ENCODE measurements at regions not wholly inside any gene's neighbourhood (a gene's known extent, or its start where the extent isn't known, plus 50 kb on each side); places are given as distances from the start of the nearest gene placed in this dataset.

GRCh38 chr12:97760601-97761000 is 298.0 kb downstream of the RMST start:
- Histone ChIP-seq H3K9me2 (replicated peaks; ENCODE audit: insufficient read depth, low read length) (no peaks in the 10 kb centered on the region), H3K4me2 (ENCODE audit: low read depth, low read length, poor library complexity, severe bottlenecking) (no peak overlapping the region), H2AFZ (ENCODE audit: low read depth, low read length, severe bottlenecking) (no peak overlapping the region), H3K27ac (ENCODE audit: low read depth, low read length) (no peak overlapping the region), H4K20me1 (ENCODE audit: low read depth, low read length) (no peaks in the 10 kb centered on the region), H3K9me3 (ENCODE audit: insufficient read depth, low read length) (no peaks in the 10 kb centered on the region), H3K9ac (ENCODE audit: low read length) (no peak overlapping the region), H3K27me3 (ENCODE audit: low read length) (no peaks in the 10 kb centered on the region), H3K4me3 (ENCODE audit: insufficient read depth, low read length, poor library complexity, severe bottlenecking) (no peak overlapping the region), H3K79me2 (ENCODE audit: insufficient read depth, low read length) (no peaks in the 10 kb centered on the region), H3K36me3 (ENCODE audit: low read length) (no peaks in the 10 kb centered on the region), H3F3A (ENCODE audit: insufficient read depth) (no peaks in the 10 kb centered on the region)
- TF ChIP-seq CTCF (IDR thresholded peaks at IDR 0.05; ENCODE audit: insufficient read depth, low read length, poor library complexity, severe bottlenecking) = no peak
- TF ChIP-seq EZH2phosphoT487 (conservative IDR thresholded peaks at IDR 0.05; ENCODE audit: low read length) = no peak

- Histone ChIP-seq H3K36me3 (ENCODE audit: low read length) (no peaks in the 10 kb centered on the region), H3K4me3 (ENCODE audit: insufficient read depth, low read length, poor library complexity, severe bottlenecking) (no peak overlapping the region), H3K27me3 (ENCODE audit: low read length) (no peaks in the 10 kb centered on the region), H2AFZ (ENCODE audit: low read depth, low read length, severe bottlenecking) (no peak overlapping the region), H3K27ac (ENCODE audit: low read depth, low read length) (no peak overlapping the region), H3K9me2 (replicated peaks; ENCODE audit: insufficient read depth, low read length) (no peaks in the 10 kb centered on the region), H3K4me2 (ENCODE audit: low read depth, low read length, poor library complexity, severe bottlenecking) (no peak overlapping the region), H3K9ac (ENCODE audit: low read length) (no peak overlapping the region), H3F3A (ENCODE audit: insufficient read depth) (no peaks in the 10 kb centered on the region), H3K9me3 (ENCODE audit: insufficient read depth, low read length) (no peaks in the 10 kb centered on the region), H4K20me1 (ENCODE audit: low read depth, low read length) (no peaks in the 10 kb centered on the region), H3K79me2 (ENCODE audit: insufficient read depth, low read length) (no peaks in the 10 kb centered on the region)
- no peak for TF ChIP-seq EZH2phosphoT487 (conservative IDR thresholded peaks at IDR 0.05; ENCODE audit: low read length)
These were observed 300.5 kb downstream of the RMST start for GRCh38 chr12:97763113-97763512.

GRCh38 chr12:97764700-97765099 is 302.1 kb downstream of the RMST start:
- Histone ChIP-seq H2AFZ (ENCODE audit: low read depth, low read length, severe bottlenecking) (no peak overlapping the region), H3K9me3 (ENCODE audit: insufficient read depth, low read length) (no peaks in the 10 kb centered on the region), H3K9ac (ENCODE audit: low read length) (no peak overlapping the region), H3K27ac (ENCODE audit: low read depth, low read length) (no peak overlapping the region), H3K36me3 (ENCODE audit: low read length) (no peaks in the 10 kb centered on the region), H3K4me3 (ENCODE audit: insufficient read depth, low read length, poor library complexity, severe bottlenecking) (no peak overlapping the region), H3K27me3 (ENCODE audit: low read length) (no peaks in the 10 kb centered on the region), H3K4me2 (ENCODE audit: low read depth, low read length, poor library complexity, severe bottlenecking) (no peak overlapping the region), H3K79me2 (ENCODE audit: insufficient read depth, low read length) (no peaks in the 10 kb centered on the region), H4K20me1 (ENCODE audit: low read depth, low read length) (no peaks in the 10 kb centered on the region), H3F3A (ENCODE audit: insufficient read depth) (no peaks in the 10 kb centered on the region), H3K9me2 (replicated peaks; ENCODE audit: insufficient read depth, low read length) (no peaks in the 10 kb centered on the region)
- TF ChIP-seq EZH2phosphoT487 (conservative IDR thresholded peaks at IDR 0.05; ENCODE audit: low read length) (no peak), CTCF (IDR thresholded peaks at IDR 0.05; ENCODE audit: insufficient read depth, low read length, poor library complexity, severe bottlenecking) (no peak)

GRCh38 chr12:97767347-97767746 is 304.7 kb downstream of the RMST start:
- H3F3A ChIP-seq (ENCODE audit: insufficient read depth) = no peaks in the 10 kb centered on the region
- no peaks in the 10 kb centered on the region for H3K36me3 ChIP-seq (ENCODE audit: low read length)
- no peaks in the 10 kb centered on the region for H3K9me3 ChIP-seq (ENCODE audit: insufficient read depth, low read length)
- no peaks in the 10 kb centered on the region for H3K27me3 ChIP-seq (ENCODE audit: low read length)
- no peak overlapping the region for H3K9ac ChIP-seq (ENCODE audit: low read length)
- no peaks in the 10 kb centered on the region for H3K9me2 ChIP-seq (replicated peaks; ENCODE audit: insufficient read depth, low read length)
- TF ChIP-seq CTCF (IDR thresholded peaks at IDR 0.05; ENCODE audit: insufficient read depth, low read length, poor library complexity, severe bottlenecking) = no peak
- TF ChIP-seq EZH2phosphoT487 (conservative IDR thresholded peaks at IDR 0.05; ENCODE audit: low read length) = no peak
- no peak overlapping the region for H3K27ac ChIP-seq (ENCODE audit: low read depth, low read length)
- H4K20me1 ChIP-seq (ENCODE audit: low read depth, low read length) = no peaks in the 10 kb centered on the region
- no peak overlapping the region for H2AFZ ChIP-seq (ENCODE audit: low read depth, low read length, severe bottlenecking)
- no peak overlapping the region for H3K4me3 ChIP-seq (ENCODE audit: insufficient read depth, low read length, poor library complexity, severe bottlenecking)
- no peaks in the 10 kb centered on the region for H3K79me2 ChIP-seq (ENCODE audit: insufficient read depth, low read length)
- no peak overlapping the region for H3K4me2 ChIP-seq (ENCODE audit: low read depth, low read length, poor library complexity, severe bottlenecking)
